IPS-18a (cell line): ENCODE measurements at regions not wholly inside any gene's neighbourhood (a gene's known extent, or its start where the extent isn't known, plus 50 kb on each side); places are given as distances from the start of the nearest gene placed in this dataset.

Source experiments
- H3K27ac ChIP-seq: one replicate; pipeline ENCODE4 v1.5.1; 2013; ENCODE audit warnings: low read length
- H3K27me3 ChIP-seq: one replicate; pipeline ENCODE4 v1.6.1; 2013; ENCODE audit warnings: mild to moderate bottlenecking, low read length; ENCODE audit not compliant: control insufficient read depth, insufficient read depth
- H3K36me3 ChIP-seq: one replicate; pipeline ENCODE4 v1.6.1; 2013; ENCODE audit warnings: low read depth, low read length; ENCODE audit not compliant: control insufficient read depth
- H3K4me1 ChIP-seq: one replicate; pipeline ENCODE4 v1.6.1; 2013; ENCODE audit warnings: low read depth, low read length; ENCODE audit not compliant: control insufficient read depth
- H3K4me3 ChIP-seq: one replicate; pipeline ENCODE4 v1.5.1; 2013; ENCODE audit warnings: low read length
- H3K9ac ChIP-seq: one replicate; pipeline ENCODE4 v1.6.1; 2013; ENCODE audit warnings: mild to moderate bottlenecking, low read length, moderate library complexity
- H3K9me3 ChIP-seq: one replicate; pipeline ENCODE4 v1.6.1; 2013; ENCODE audit warnings: low read depth, low read length; ENCODE audit not compliant: control insufficient read depth

DNA sequence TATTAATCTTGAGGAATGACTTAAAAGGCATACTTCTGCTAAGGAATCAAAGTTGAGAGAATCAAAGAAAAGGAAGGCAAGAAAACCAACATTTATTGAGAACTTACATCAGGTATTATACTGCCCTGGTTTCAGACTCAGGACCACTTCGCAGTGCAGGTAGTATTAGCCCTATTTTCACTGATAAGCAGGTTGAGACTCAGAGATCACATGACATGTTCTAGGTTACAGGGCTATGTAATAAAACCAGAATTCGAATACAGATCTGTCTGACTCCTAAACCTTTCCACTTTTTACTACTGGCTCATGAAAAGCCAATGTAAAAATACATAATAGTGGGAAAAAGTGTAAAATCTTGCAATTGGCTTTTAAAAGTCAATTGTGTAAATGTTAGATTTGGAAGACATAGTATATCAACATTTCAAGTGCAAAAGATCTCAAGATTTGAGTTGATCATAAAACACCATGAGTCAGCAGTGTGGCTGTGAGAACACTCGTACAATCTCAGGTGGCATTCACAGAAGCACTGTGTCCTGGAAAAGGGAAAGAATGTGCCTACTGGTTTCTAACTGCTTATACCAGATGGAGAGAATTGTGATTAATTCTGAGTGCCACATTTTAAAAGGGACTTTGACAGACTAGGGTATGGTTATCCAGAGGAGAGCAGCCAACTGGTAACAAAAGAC, 195.8 kb upstream of the MKLN1 start:
- Histone ChIP-seq H3K27me3 (no peaks in the 10 kb centered on the region), H3K4me3 (no peak overlapping the region), H3K36me3 (no peaks in the 10 kb centered on the region), H3K27ac (no peak overlapping the region), H3K9me3 (no peaks in the 10 kb centered on the region), H3K9ac (no peak overlapping the region), H3K4me1 (no peaks in the 10 kb centered on the region)

DNA sequence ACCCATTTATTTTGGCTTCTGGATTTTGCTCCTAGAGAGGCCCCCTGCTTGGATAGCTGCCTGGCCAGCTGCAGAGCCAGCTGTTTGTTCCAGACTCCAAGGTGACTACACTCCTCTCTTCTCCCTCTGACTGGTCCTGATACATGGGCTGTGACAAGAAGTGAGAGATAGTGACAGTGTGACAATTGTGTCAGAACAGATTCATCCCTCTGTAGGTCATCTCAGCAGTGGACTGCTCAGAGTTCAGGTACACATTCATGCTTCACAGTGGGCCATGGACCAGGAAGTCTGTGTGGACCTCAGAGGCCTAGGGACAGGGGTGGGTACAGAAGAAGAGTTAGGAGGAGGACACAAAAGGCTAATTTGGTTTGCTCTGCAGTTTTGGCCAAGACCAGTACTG, 188.2 kb upstream of the MKLN1 start:
- no peaks in the 10 kb centered on the region for H3K9me3 ChIP-seq

DNA sequence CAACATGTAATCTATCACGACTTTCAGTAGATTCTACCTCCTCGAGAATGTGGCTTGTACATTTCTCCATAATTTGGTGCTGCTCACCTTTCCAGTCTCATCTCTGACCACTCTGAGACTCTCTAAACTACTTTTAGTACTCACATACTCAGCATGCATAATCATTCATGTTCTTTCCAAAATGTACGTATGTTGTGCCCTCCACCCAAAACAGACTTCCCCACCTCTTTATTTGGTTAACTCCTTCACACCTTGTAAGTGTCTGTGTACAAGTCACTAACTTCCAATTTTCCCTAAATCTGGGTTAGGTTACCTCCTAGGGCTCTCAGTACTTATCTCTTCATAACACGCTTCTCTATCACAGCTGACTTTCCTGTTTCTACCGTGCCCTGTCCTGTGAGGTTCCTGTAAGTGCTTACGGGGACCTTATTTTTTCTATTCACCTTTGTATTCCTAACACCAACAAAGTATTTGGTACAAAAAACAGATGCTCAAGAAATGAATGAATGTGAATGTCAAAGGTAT, 186.2 kb upstream of the MKLN1 start:
- Histone ChIP-seq H3K9me3 (no peaks in the 10 kb centered on the region), H3K36me3 (no peaks in the 10 kb centered on the region), H3K27me3 (no peaks in the 10 kb centered on the region), H3K9ac (no peak overlapping the region), H3K4me3 (no peak overlapping the region), H3K4me1 (no peaks in the 10 kb centered on the region), H3K27ac (no peak overlapping the region)

More for the DNA sequence above, 188.2 kb upstream of the MKLN1 start:
- Histone ChIP-seq H3K27ac (no peak overlapping the region), H3K4me3 (no peak overlapping the region), H3K36me3 (no peaks in the 10 kb centered on the region), H3K9ac (no peak overlapping the region), H3K4me1 (no peaks in the 10 kb centered on the region), H3K27me3 (no peaks in the 10 kb centered on the region)

DNA sequence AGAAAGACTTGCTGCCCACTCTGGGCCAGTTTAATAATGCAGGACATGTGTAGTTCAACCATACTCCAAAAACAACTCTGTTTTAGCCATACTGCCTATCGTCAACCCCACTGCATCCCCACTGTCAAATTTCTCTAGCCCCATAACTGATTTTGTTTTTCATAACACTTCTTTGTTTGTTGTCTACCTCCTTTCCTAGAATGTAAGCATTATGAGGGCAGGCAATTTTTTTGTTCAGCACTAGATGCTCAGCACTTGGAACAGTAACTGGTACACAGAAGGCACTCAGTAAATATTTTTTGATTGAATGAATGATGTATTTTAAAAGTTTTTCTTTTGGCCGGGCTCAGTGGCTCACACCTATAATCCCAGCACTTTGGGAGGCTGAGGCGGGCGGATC, 183.8 kb upstream of the MKLN1 start:
- no peaks in the 10 kb centered on the region for H3K27me3 ChIP-seq
- H3K36me3 ChIP-seq, result no peaks in the 10 kb centered on the region
- H3K27ac ChIP-seq, result no peak overlapping the region
- no peaks in the 10 kb centered on the region for H3K4me1 ChIP-seq
- no peaks in the 10 kb centered on the region for H3K9me3 ChIP-seq
- no peak overlapping the region for H3K4me3 ChIP-seq
- no peak overlapping the region for H3K9ac ChIP-seq

DNA sequence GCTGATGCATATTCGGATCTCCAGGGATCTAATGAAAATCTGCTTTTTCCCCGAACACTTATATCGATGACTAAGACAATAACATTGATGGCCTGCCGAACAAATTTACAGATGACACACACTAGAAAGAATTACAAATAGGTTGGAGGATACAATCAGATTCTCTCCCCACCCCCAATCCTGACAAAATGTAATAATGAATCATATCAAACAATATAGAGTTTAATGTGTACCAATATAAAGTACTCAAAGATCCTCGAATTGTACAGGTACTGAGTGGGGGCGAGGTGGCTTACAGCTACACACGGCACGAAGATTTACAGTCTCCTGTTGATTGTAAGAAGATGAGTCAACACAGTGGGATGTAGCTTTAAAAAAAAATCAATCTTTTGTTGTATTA, 182.7 kb upstream of the MKLN1 start:
- Histone ChIP-seq H3K27me3 (no peaks in the 10 kb centered on the region), H3K27ac (no peak overlapping the region), H3K4me1 (no peaks in the 10 kb centered on the region), H3K4me3 (no peak overlapping the region), H3K9me3 (no peaks in the 10 kb centered on the region), H3K9ac (no peak overlapping the region), H3K36me3 (no peaks in the 10 kb centered on the region)

DNA sequence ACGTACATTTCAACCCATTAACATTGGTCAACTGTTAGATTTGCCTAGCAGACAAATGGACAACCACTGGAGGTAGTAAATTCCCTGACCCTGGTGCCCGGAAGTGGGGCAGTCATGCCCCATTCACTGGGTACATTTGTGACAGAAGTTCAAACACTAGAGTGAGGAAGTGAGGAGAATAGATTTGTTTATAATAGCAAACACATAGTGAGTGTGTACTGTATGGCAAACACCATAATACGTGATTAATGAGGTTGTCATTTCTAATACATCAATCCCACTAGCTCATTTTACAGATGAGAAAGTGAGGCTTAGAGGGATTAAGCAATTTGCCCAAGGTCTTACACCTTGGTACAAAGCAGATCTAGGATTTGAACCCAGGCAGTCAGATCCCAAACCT, 181.9 kb upstream of the MKLN1 start:
- Histone ChIP-seq H3K36me3 (no peaks in the 10 kb centered on the region), H3K27ac (no peak overlapping the region), H3K9ac (no peak overlapping the region), H3K27me3 (no peaks in the 10 kb centered on the region), H3K4me3 (no peak overlapping the region), H3K9me3 (no peaks in the 10 kb centered on the region), H3K4me1 (no peaks in the 10 kb centered on the region)

DNA sequence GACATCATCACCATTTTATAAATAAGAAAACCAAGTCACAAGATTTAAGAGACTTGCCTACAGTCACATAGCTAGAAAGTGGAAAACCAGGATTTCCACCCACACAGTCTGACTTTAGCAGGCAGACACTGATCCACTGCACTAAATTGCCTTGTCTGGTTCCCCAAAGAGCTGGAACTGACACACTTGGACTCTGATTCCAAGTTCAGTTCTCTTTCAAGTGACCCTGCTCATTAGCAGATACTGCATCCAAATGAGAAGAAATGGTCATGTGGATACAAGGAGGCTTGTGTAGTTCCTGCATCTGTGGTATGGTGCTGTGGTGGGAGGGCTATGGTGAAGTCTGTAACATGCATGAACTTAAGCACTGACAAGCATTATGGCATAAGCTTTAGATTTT, 180.1 kb upstream of the MKLN1 start:
- no peaks in the 10 kb centered on the region for H3K36me3 ChIP-seq
- no peaks in the 10 kb centered on the region for H3K9me3 ChIP-seq
- H3K4me1 ChIP-seq, result no peaks in the 10 kb centered on the region
- H3K9ac ChIP-seq, result no peak overlapping the region
- no peaks in the 10 kb centered on the region for H3K27me3 ChIP-seq
- no peak overlapping the region for H3K27ac ChIP-seq
- H3K4me3 ChIP-seq, result no peak overlapping the region

DNA sequence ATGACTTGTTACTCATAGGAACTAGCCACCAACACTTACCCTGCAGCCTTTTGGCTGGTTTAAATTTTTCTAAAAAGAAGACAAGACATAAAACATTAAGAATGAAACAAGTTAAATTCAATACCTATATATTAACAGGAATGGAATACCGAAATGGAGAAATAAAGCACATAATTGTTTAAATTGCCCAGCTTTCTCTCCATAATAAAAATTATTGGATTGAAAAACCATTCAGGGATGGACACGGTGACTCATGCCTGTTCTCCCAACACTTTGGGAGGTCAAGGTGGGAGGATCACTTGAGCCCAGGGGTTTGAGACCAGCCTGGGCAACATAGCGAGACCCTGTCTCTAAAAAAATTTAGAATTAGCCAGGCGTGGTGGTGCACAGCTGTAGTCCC, 179.4 kb upstream of the MKLN1 start:
- Histone ChIP-seq H3K4me3 (no peak overlapping the region), H3K36me3 (no peaks in the 10 kb centered on the region), H3K9ac (no peak overlapping the region), H3K27me3 (no peaks in the 10 kb centered on the region), H3K4me1 (no peaks in the 10 kb centered on the region), H3K9me3 (no peaks in the 10 kb centered on the region), H3K27ac (no peak overlapping the region)

DNA sequence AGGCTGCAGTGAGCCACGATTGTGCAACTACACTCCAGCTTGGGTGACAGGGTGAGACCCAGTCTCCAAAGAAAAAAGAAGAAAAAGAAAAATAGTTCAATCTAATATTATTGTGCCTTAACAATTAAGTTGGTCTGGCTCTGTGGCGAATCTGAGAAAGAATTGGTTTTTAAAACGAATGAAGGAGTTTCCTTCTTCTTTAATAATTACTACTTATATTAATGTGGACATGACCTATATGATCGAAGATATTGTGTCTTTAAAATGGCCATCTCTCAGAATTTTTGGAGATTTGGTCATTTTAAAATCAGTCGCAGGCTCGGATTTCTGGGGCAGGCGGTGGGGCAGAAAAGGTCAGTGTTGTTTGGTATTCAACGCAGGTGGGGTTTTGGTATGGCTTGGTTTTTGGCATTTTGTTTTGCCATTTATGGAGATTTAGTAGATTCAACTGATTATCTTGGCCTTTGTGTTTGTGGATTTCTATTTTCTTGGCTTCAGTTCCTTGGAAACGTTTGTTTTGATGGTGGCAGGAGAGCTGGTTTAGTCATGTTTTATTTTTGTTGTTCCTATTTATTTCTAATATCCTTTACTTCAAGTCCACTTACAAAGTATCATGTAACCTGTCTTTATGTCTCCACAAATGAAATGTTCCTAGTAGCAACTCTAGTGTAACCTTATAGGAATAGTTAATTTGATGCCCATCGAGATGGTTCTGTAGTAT, 178.8 kb upstream of the MKLN1 start:
- Histone ChIP-seq H3K4me1 (no peaks in the 10 kb centered on the region), H3K4me3 (no peak overlapping the region)

DNA sequence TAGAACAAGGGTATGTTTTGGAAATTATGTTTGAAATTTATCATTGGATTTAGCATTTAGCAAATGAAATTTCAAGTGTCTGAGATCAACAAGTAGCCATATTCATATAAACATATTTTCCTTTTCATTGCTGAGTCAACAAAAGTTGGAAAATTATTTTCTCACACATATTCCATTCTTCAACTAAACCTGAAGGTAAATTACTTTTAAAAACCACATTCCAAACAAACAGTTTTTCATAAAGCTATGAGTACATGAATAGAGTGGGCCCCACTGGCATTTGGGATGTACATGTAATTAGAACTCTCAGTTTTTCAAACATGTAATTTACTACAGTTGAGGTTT, 178.3 kb upstream of the MKLN1 start:
- Histone ChIP-seq H3K4me3 (no peak overlapping the region), H3K36me3 (no peaks in the 10 kb centered on the region), H3K9ac (no peak overlapping the region), H3K9me3 (no peaks in the 10 kb centered on the region), H3K4me1 (no peaks in the 10 kb centered on the region), H3K27ac (no peak overlapping the region), H3K27me3 (no peaks in the 10 kb centered on the region)

More for the DNA sequence above, 178.8 kb upstream of the MKLN1 start:
- Histone ChIP-seq H3K36me3 (no peaks in the 10 kb centered on the region), H3K27me3 (no peaks in the 10 kb centered on the region), H3K9me3 (no peaks in the 10 kb centered on the region), H3K27ac (no peak overlapping the region), H3K9ac (no peak overlapping the region)

DNA sequence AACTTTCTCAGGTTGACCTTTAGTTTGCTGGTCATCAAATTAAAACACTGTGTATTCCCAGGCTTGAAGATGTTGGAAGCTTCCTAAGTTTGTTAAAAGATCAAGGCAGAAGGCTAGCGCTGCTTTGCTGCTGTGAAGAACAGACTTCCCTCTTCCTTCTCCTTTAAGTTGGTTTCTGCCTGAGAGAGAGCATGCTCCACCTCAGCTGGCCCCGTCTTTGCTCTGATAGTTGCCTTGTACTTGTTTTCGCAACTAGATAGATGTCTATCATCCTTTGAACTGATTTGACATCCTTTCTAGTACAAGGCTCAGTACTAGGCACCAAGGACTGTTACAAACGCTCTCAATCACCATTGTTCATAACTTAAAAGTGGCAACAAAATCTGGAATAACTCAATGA, 177.8 kb upstream of the MKLN1 start:
- H3K4me3 ChIP-seq, result no peak overlapping the region
- H3K9me3 ChIP-seq, result no peaks in the 10 kb centered on the region
- H3K9ac ChIP-seq, result no peak overlapping the region
- H3K27ac ChIP-seq, result no peak overlapping the region
- no peaks in the 10 kb centered on the region for H3K27me3 ChIP-seq
- no peaks in the 10 kb centered on the region for H3K4me1 ChIP-seq
- no peaks in the 10 kb centered on the region for H3K36me3 ChIP-seq

DNA sequence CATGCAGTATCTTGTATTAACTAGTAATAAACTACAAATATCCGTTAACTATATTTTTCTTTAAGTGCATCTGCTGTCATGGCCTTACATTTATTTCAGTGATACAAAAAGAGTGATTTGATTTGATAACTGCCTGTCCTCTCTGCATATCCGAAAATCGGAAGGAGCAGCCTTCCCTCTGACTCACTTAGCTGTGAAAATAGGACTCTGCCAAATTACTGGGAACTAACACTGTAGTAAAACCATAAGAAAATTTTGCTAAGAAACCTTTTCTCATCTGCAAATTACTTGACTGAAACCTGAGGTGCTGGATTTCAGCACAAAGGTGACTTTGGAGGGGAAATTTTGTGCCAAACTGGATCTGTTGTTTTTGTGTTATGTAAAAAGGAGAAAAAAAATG, 176.6 kb upstream of the MKLN1 start:
- Histone ChIP-seq H3K4me1 (no peaks in the 10 kb centered on the region), H3K9me3 (no peaks in the 10 kb centered on the region), H3K4me3 (no peak overlapping the region), H3K27me3 (no peaks in the 10 kb centered on the region), H3K36me3 (no peaks in the 10 kb centered on the region), H3K27ac (no peak overlapping the region), H3K9ac (no peak overlapping the region)
